ENCODE measurements at regions not wholly inside any gene's neighbourhood (a gene's known extent, or its start where the extent isn't known, plus 50 kb on each side); places are given as distances from the start of the nearest gene placed in this dataset.

- Histone ChIP-seq H3K9me3 (no peaks in the 10 kb centered on the region), H4K20me1 (no peaks in the 10 kb centered on the region), H3K27me3 (no peaks in the 10 kb centered on the region), H3K9ac (0 out of 2 replicates have a peak overlapping the region, but pooled peaks have one; percentile 17), H3K27ac (peak overlapping the region; percentile 23; the same call in 1 of the 2 replicates), H3K36me3 (no peaks in the 10 kb centered on the region), H3K4me3 (no peak overlapping the region), H3K4me2 (peak overlapping the region; percentile 76), H3K4me1 (peaks cover 55% of the 10 kb centered on the region)
- no peak for TF ChIP-seq Cebpa-rat (IDR thresholded peaks at IDR 0.05)
Measured at GRCh38 chr15:66959875-66960274, 105.5 kb upstream of the SMAD3 start.

GRCh38 chr15:66960519-66960918, 104.9 kb upstream of the SMAD3 start:
- H3K4me1 ChIP-seq, result peaks cover 55% of the 10 kb centered on the region
- no peak overlapping the region for H3K4me3 ChIP-seq
- H3K27ac ChIP-seq, result no peak overlapping the region
- H3K9ac ChIP-seq, result no peak overlapping the region
- no peak overlapping the region for H3K4me2 ChIP-seq
- H3K9me3 ChIP-seq, result no peaks in the 10 kb centered on the region
- no peaks in the 10 kb centered on the region for H4K20me1 ChIP-seq
- no peak for TF ChIP-seq Cebpa-rat (IDR thresholded peaks at IDR 0.05)
- H3K36me3 ChIP-seq, result no peaks in the 10 kb centered on the region
- no peaks in the 10 kb centered on the region for H3K27me3 ChIP-seq

- Histone ChIP-seq H4K20me1 (no peaks in the 10 kb centered on the region), H3K27ac (no peak overlapping the region), H3K27me3 (no peaks in the 10 kb centered on the region), H3K4me2 (no peak overlapping the region), H3K36me3 (no peaks in the 10 kb centered on the region), H3K9me3 (no peaks in the 10 kb centered on the region), H3K4me3 (no peak overlapping the region), H3K4me1 (peaks cover 55% of the 10 kb centered on the region), H3K9ac (no peak overlapping the region)
- no peak for TF ChIP-seq Cebpa-rat (IDR thresholded peaks at IDR 0.05)
Measured at GRCh38 chr15:66961407-66961884, 104.0 kb upstream of the SMAD3 start.

GRCh38 chr15:66961901-66962300, 103.5 kb upstream of the SMAD3 start:
- no peak for TF ChIP-seq Cebpa-rat (IDR thresholded peaks at IDR 0.05)
- H4K20me1 ChIP-seq, result no peaks in the 10 kb centered on the region
- no peak overlapping the region for H3K9ac ChIP-seq
- peak overlapping the region; percentile 40 for H3K4me2 ChIP-seq
- peaks cover 51% of the 10 kb centered on the region for H3K4me1 ChIP-seq
- no peaks in the 10 kb centered on the region for H3K27me3 ChIP-seq
- no peak overlapping the region for H3K4me3 ChIP-seq
- no peaks in the 10 kb centered on the region for H3K9me3 ChIP-seq
- no peak overlapping the region for H3K27ac ChIP-seq
- H3K36me3 ChIP-seq, result no peaks in the 10 kb centered on the region

- Histone ChIP-seq H4K20me1 (no peaks in the 10 kb centered on the region), H3K36me3 (no peaks in the 10 kb centered on the region), H3K4me2 (peak overlapping the region; percentile 40), H3K27me3 (no peaks in the 10 kb centered on the region), H3K9me3 (no peaks in the 10 kb centered on the region), H3K4me1 (peaks cover 44% of the 10 kb centered on the region), H3K9ac (no peak overlapping the region), H3K4me3 (no peak overlapping the region), H3K27ac (no peak overlapping the region)
- TF ChIP-seq Cebpa-rat (IDR thresholded peaks at IDR 0.05), result no peak
Measured at GRCh38 chr15:66962522-66962921, 102.9 kb upstream of the SMAD3 start.

GRCh38 chr15:66963084-66963483, 102.3 kb upstream of the SMAD3 start:
- Histone ChIP-seq H3K9me3 (no peaks in the 10 kb centered on the region), H3K4me3 (no peak overlapping the region), H3K27me3 (no peaks in the 10 kb centered on the region), H3K4me2 (no peak overlapping the region), H3K36me3 (no peaks in the 10 kb centered on the region), H3K27ac (no peak overlapping the region), H3K4me1 (peaks cover 39% of the 10 kb centered on the region), H3K9ac (no peak overlapping the region), H4K20me1 (no peaks in the 10 kb centered on the region)
- TF ChIP-seq Cebpa-rat (IDR thresholded peaks at IDR 0.05), result no peak

- TF ChIP-seq Cebpa-rat (IDR thresholded peaks at IDR 0.05), result no peak
- Histone ChIP-seq H3K4me3 (no peak overlapping the region), H3K9ac (no peak overlapping the region), H3K4me1 (peaks cover 34% of the 10 kb centered on the region), H3K27me3 (no peaks in the 10 kb centered on the region), H4K20me1 (no peaks in the 10 kb centered on the region), H3K27ac (no peak overlapping the region), H3K9me3 (no peaks in the 10 kb centered on the region), H3K36me3 (no peaks in the 10 kb centered on the region), H3K4me2 (no peak overlapping the region)
Measured at GRCh38 chr15:66963710-66964109, 101.7 kb upstream of the SMAD3 start.

GRCh38 chr15:66964111-66964738, 101.2 kb upstream of the SMAD3 start:
- Histone ChIP-seq H3K4me1 (peaks cover 29% of the 10 kb centered on the region), H3K9ac (no peak overlapping the region), H3K4me3 (no peak overlapping the region), H3K36me3 (no peaks in the 10 kb centered on the region), H3K9me3 (no peaks in the 10 kb centered on the region), H3K4me2 (no peak overlapping the region), H3K27ac (no peak overlapping the region), H4K20me1 (no peaks in the 10 kb centered on the region), H3K27me3 (no peaks in the 10 kb centered on the region)
- TF ChIP-seq Cebpa-rat (IDR thresholded peaks at IDR 0.05), result no peak

- Histone ChIP-seq H3K9me3 (no peaks in the 10 kb centered on the region), H3K27ac (no peak overlapping the region), H3K27me3 (no peaks in the 10 kb centered on the region), H3K4me1 (peaks cover 23% of the 10 kb centered on the region), H3K4me2 (no peak overlapping the region), H4K20me1 (no peaks in the 10 kb centered on the region), H3K36me3 (no peaks in the 10 kb centered on the region), H3K4me3 (no peak overlapping the region), H3K9ac (no peak overlapping the region)
- no peak for TF ChIP-seq Cebpa-rat (IDR thresholded peaks at IDR 0.05)
Measured at GRCh38 chr15:66964791-66965190, 100.6 kb upstream of the SMAD3 start.

GRCh38 chr15:66965201-66965900, 100.1 kb upstream of the SMAD3 start:
- Histone ChIP-seq H3K9me3 (no peaks in the 10 kb centered on the region), H3K4me1 (peaks cover 18% of the 10 kb centered on the region), H3K4me2 (no peak overlapping the region), H3K9ac (no peak overlapping the region), H3K27me3 (no peaks in the 10 kb centered on the region), H3K36me3 (no peaks in the 10 kb centered on the region), H3K27ac (no peak overlapping the region), H3K4me3 (no peak overlapping the region), H4K20me1 (no peaks in the 10 kb centered on the region)
- TF ChIP-seq Cebpa-rat (IDR thresholded peaks at IDR 0.05), result no peak

Data from BLaER1 (cell line).